GM23248 (cell line): ENCODE measurements at regions not wholly inside any gene's neighbourhood (a gene's known extent, or its start where the extent isn't known, plus 50 kb on each side); places are given as distances from the start of the nearest gene placed in this dataset.

Experiments used
- EZH2 ChIP-seq: fragments of 200-600 bp; sonication (generic); IDR thresholded peaks from 2 replicates; pipeline ENCODE4 v1.6.1; 2018; ENCODE audit warnings: antibody characterized with exemption, mild to moderate bottlenecking; ENCODE audit not compliant: insufficient read depth, poor library complexity, severe bottlenecking
- EZH2phosphoT487 ChIP-seq: fragments of 200-600 bp; sonication (generic); IDR thresholded peaks from 2 replicates; pipeline ENCODE4 v1.6.1; 2018; ENCODE audit warnings: antibody characterized with exemption, moderate library complexity, mild to moderate bottlenecking, low read depth; ENCODE audit not compliant: insufficient read depth

GRCh38 chr11:15651816-15652215 is 537.1 kb downstream of the INSC start:
- TF ChIP-seq EZH2 (no peak), EZH2phosphoT487 (no peak)
